HL-60 (cell line): ENCODE measurements at regions not wholly inside any gene's neighbourhood (a gene's known extent, or its start where the extent isn't known, plus 50 kb on each side); places are given as distances from the start of the nearest gene placed in this dataset.

ENCODE experiments used
- DNase-seq, 2 experiments: peaks; one replicate each; pipeline ENCODE4 v3.0.0-alpha.2; 2010 to 2020; ENCODE audit warnings: low read depth in 1 of 2, low spot score in 1 of 2
- H3K27ac ChIP-seq: fragments of 250-450 bp; sonication (Bioruptor Pico); replicated peaks from 2 replicates; pipeline ENCODE4 v1.5.1; 2020; ENCODE audit warnings: mild to moderate bottlenecking, moderate library complexity
- H3K27me3 ChIP-seq: fragments of 250-450 bp; sonication (Bioruptor Pico); 2 replicates; pipeline ENCODE4 v1.5.1; 2021; ENCODE audit warnings: mild to moderate bottlenecking, moderate library complexity; ENCODE audit not compliant: insufficient read depth, poor library complexity, severe bottlenecking
- H3K4me3 ChIP-seq: replicated peaks from 2 replicates; pipeline ENCODE4 v1.5.1; 2011; ENCODE audit warnings: mild to moderate bottlenecking, control low read depth, low read length; ENCODE audit not compliant: insufficient read depth
- GABPA ChIP-seq: IDR thresholded peaks from 2 replicates; pipeline ENCODE4 v1.6.1; 2012; ENCODE audit warnings: low read depth
- POLR2AphosphoS5 ChIP-seq: IDR thresholded peaks from 2 replicates; pipeline ENCODE4 v1.6.1; 2012; ENCODE audit warnings: low read depth
- SPI1 ChIP-seq: IDR thresholded peaks from 2 replicates; pipeline ENCODE4 v1.6.1; 2012; ENCODE audit warnings: low read depth, mild to moderate bottlenecking, borderline replicate concordance
- TF ChIP-seq, protein P1 (sequence below): IDR thresholded peaks from 2 replicates; pipeline ENCODE4 v1.6.1; 2012; ENCODE audit warnings: low read depth; ENCODE audit not compliant: insufficient replicate concordance
- TF ChIP-seq, protein P2 (sequence below): IDR thresholded peaks from one replicate; pipeline ENCODE4 v1.5.1; 2011; ENCODE audit warnings: low read length, control low read depth, inconsistent platforms; ENCODE audit not compliant: insufficient read depth

DNA sequence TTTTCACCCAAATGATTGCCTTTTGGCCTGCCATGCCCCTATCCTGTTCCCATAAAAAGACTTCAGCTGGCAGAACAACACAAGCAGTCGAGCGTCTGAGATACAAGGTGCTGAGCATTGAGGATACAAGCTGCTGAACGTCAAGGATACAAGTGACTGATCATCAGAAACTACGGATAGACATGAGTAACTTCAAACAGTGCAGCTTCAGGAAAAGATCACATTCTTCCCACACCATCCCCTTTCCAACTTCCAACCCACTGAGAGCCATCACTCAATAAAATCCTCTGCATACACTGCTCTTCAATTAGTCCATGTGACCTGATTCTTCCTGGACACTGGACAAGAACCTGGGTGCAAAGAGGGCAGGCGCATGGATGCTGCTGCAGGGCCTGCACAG, 1198.9 kb downstream of the ROBO2 start:
- H3K27ac ChIP-seq, result no peak overlapping the region
- H3K27me3 ChIP-seq, result no peaks in the 10 kb centered on the region
- no peak for DNase-seq
- H3K4me3 ChIP-seq, result no peak overlapping the region
- TF ChIP-seq, protein P1, sequence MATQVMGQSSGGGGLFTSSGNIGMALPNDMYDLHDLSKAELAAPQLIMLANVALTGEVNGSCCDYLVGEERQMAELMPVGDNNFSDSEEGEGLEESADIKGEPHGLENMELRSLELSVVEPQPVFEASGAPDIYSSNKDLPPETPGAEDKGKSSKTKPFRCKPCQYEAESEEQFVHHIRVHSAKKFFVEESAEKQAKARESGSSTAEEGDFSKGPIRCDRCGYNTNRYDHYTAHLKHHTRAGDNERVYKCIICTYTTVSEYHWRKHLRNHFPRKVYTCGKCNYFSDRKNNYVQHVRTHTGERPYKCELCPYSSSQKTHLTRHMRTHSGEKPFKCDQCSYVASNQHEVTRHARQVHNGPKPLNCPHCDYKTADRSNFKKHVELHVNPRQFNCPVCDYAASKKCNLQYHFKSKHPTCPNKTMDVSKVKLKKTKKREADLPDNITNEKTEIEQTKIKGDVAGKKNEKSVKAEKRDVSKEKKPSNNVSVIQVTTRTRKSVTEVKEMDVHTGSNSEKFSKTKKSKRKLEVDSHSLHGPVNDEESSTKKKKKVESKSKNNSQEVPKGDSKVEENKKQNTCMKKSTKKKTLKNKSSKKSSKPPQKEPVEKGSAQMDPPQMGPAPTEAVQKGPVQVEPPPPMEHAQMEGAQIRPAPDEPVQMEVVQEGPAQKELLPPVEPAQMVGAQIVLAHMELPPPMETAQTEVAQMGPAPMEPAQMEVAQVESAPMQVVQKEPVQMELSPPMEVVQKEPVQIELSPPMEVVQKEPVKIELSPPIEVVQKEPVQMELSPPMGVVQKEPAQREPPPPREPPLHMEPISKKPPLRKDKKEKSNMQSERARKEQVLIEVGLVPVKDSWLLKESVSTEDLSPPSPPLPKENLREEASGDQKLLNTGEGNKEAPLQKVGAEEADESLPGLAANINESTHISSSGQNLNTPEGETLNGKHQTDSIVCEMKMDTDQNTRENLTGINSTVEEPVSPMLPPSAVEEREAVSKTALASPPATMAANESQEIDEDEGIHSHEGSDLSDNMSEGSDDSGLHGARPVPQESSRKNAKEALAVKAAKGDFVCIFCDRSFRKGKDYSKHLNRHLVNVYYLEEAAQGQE, result no peak
- TF ChIP-seq POLR2AphosphoS5 (no peak), GABPA (no peak), SPI1 (no peak)
- TF ChIP-seq, protein P2, sequence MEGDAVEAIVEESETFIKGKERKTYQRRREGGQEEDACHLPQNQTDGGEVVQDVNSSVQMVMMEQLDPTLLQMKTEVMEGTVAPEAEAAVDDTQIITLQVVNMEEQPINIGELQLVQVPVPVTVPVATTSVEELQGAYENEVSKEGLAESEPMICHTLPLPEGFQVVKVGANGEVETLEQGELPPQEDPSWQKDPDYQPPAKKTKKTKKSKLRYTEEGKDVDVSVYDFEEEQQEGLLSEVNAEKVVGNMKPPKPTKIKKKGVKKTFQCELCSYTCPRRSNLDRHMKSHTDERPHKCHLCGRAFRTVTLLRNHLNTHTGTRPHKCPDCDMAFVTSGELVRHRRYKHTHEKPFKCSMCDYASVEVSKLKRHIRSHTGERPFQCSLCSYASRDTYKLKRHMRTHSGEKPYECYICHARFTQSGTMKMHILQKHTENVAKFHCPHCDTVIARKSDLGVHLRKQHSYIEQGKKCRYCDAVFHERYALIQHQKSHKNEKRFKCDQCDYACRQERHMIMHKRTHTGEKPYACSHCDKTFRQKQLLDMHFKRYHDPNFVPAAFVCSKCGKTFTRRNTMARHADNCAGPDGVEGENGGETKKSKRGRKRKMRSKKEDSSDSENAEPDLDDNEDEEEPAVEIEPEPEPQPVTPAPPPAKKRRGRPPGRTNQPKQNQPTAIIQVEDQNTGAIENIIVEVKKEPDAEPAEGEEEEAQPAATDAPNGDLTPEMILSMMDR, result no peak

DNA sequence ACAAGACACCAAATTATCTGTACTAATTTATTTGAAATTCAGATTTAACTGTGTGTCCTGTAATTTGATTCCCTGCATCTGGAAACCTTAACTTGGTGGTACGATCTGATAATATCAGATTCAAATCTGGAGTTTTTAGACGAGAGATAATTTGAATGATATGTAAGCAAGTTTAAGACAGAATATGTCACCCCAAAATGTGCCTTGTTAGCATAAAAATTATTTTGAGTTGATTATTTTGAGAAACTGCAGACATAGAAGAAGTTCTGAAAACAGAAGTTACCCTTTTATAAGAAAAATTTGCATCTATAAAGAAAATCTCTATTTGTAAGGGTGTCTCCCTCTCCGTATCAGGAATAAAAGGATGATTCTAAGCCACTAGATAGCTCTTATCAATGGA, 1202.8 kb downstream of the ROBO2 start:
- Histone ChIP-seq H3K4me3 (no peak overlapping the region), H3K27ac (no peak overlapping the region), H3K27me3 (no peaks in the 10 kb centered on the region)
- no peak for DNase-seq
- TF ChIP-seq SPI1 (no peak), POLR2AphosphoS5 (no peak)
- TF ChIP-seq, protein P2, result no peak

DNA sequence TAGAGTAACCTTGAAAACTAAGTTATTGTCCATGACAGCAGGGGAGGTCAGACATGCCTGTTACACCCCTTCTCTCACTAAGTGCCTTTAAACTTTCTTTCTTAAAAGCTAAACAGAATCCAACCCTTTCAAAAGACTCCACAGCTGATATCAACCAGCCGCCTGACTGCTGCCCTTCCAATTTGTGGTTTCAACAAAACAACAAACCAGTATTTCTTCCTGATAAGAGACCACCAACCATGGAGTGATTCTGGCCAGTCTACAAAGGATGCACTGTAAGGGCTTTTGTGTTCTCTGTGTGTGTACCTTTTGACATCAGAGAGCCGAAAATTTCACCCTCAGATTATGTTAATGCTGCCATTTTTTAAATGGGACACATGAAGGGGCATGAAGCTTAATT, 1204.2 kb downstream of the ROBO2 start:
- Histone ChIP-seq H3K27ac (no peak overlapping the region), H3K27me3 (no peaks in the 10 kb centered on the region), H3K4me3 (no peak overlapping the region)
- DNase-seq, result no peak
- TF ChIP-seq SPI1, result no peak
- no peak for TF ChIP-seq POLR2AphosphoS5

DNA sequence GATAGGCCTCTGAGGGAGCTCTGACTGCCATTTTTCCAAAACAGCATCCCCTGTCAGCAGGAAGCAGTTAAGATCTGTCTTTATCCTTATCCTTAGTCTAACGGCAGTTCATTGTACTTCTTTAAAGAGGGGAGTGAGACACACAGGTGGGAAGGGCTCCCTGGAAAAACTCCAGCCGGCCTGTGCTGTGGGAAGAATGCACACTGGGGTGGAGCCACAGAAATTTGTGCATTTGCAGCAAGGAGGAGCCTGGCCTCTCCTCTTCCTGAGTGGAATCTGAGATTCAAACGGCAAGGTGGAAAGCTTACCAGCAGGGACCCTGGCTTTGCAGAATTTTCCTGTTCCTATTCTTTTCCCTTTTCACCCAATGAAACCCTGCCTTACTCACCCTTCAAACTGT, 1209.4 kb downstream of the ROBO2 start:
- Histone ChIP-seq H3K27me3 (no peaks in the 10 kb centered on the region), H3K27ac (no peak overlapping the region), H3K4me3 (no peak overlapping the region)
- TF ChIP-seq, protein P2, result no peak
- TF ChIP-seq POLR2AphosphoS5 (no peak), GABPA (no peak), SPI1 (no peak)
- TF ChIP-seq, protein P1, result no peak
- DNase-seq, result no peak
